Calu3 (cell line): ENCODE measurements at regions not wholly inside any gene's neighbourhood (a gene's known extent, or its start where the extent isn't known, plus 50 kb on each side); places are given as distances from the start of the nearest gene placed in this dataset.

Source experiments
- BruUV-seq: library from RNA; stranded (reverse); fragments of 400-500 nt; replicated peaks from 2 replicates; lab custom pipeline; 2021; lab: Mats Ljungman, UMichigan
- CTCF ChIA-PET: fragments of 300-600 bp; sonication (Branson Sonifier 250); formaldehyde crosslinking; loops from one replicate; lab custom pipeline; 2022; ENCODE audit warnings: antibody characterized with exemption; lab: Charles Lee
- DNase-seq: peaks from one replicate; pipeline ENCODE4 v3.0.0; 2022
- H3K27ac Mint-ChIP-seq: one replicate; pipeline ENCODE4 v1.8.0; 2022; ENCODE audit warnings: mixed read lengths; ENCODE audit not compliant: unreplicated experiment
- H3K27me3 Mint-ChIP-seq: one replicate; pipeline ENCODE4 v1.8.0; 2022; ENCODE audit warnings: mixed read lengths; ENCODE audit not compliant: unreplicated experiment
- H3K36me3 Mint-ChIP-seq: one replicate; pipeline ENCODE4 v1.8.0; 2022; ENCODE audit warnings: mild to moderate bottlenecking, moderate library complexity, mixed read lengths; ENCODE audit not compliant: insufficient read depth, unreplicated experiment
- H3K4me1 Mint-ChIP-seq: one replicate; pipeline ENCODE4 v1.8.0; 2022; ENCODE audit warnings: mild to moderate bottlenecking, low read depth, mixed read lengths; ENCODE audit not compliant: unreplicated experiment
- H3K4me3 Mint-ChIP-seq: one replicate; pipeline ENCODE4 v1.8.0; 2022; ENCODE audit warnings: mild to moderate bottlenecking, low read depth, moderate library complexity, mixed read lengths; ENCODE audit not compliant: unreplicated experiment
- H3K9me3 Mint-ChIP-seq: one replicate; pipeline ENCODE4 v1.8.0; 2022; ENCODE audit warnings: low read depth, mixed read lengths; ENCODE audit not compliant: unreplicated experiment
- intact Hi-C: fragments of 100-400 bp; cut with micrococcal nuclease; formaldehyde crosslinking; loops from one replicate; pipeline ENCODE4 v1.10.0; 2022; ENCODE audit not compliant: unreplicated experiment
- TF ChIP-seq, protein P1 (sequence below): fragments of 200-600 bp; IDR thresholded peaks from one replicate; pipeline ENCODE4 v1.8.0; 2022; ENCODE audit warnings: antibody characterized with exemption; ENCODE audit not compliant: unreplicated experiment

DNA sequence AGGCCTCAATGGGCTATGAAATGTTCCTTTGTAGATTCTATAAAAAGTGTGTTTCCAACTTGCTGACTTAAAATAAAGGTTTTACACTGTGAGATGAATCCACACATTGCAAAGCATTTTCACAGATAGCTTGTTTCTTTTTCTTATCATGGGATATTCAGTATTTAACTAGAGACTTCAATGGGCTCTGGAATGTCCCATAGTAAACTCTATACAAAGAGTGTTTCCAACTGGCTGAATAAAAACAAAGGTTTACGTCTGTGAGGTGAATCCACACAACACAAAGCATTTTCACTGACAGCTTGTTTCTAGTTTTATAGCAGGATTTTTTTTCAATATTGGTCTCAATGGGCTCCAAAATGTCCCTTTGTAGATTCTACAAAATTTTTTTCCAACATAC lies 550.1 kb downstream of the KCNJ18 start:
- DNase-seq, result no peak
- H3K4me1 Mint-ChIP-seq, result no peaks in the 10 kb centered on the region
- H3K4me3 Mint-ChIP-seq, result no peak overlapping the region
- TF ChIP-seq, protein P1, sequence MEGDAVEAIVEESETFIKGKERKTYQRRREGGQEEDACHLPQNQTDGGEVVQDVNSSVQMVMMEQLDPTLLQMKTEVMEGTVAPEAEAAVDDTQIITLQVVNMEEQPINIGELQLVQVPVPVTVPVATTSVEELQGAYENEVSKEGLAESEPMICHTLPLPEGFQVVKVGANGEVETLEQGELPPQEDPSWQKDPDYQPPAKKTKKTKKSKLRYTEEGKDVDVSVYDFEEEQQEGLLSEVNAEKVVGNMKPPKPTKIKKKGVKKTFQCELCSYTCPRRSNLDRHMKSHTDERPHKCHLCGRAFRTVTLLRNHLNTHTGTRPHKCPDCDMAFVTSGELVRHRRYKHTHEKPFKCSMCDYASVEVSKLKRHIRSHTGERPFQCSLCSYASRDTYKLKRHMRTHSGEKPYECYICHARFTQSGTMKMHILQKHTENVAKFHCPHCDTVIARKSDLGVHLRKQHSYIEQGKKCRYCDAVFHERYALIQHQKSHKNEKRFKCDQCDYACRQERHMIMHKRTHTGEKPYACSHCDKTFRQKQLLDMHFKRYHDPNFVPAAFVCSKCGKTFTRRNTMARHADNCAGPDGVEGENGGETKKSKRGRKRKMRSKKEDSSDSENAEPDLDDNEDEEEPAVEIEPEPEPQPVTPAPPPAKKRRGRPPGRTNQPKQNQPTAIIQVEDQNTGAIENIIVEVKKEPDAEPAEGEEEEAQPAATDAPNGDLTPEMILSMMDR, result no peak
- H3K27ac Mint-ChIP-seq, result no peak overlapping the region
- CTCF ChIA-PET, result no interaction called here
- no peaks in the 10 kb centered on the region for H3K27me3 Mint-ChIP-seq
- intact Hi-C loops, result no loop called here
- H3K9me3 Mint-ChIP-seq, result no peaks in the 10 kb centered on the region
- no peaks in the 10 kb centered on the region for H3K36me3 Mint-ChIP-seq
- BruUV-seq, result no TSS peak

DNA sequence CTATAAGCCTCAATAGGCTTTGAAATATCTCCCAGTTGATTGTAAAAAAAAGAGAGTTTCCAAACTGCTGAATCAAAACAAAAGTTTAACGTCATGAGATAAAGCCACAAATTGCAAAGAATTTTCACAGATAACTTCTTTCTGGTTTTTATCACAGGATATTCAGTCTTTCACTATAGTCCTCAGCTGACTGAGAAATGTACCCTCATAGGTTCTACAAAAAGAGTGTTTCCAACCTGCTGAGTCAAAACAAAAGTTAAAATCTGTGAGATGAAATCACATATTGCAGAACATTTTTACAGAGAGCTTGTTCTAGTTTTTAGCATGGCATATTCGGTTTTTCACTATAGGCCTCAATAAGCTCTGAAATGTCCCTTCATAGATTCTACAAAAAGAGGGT lies 559.2 kb downstream of the KCNJ18 start:
- Mint-ChIP-seq H3K4me3 (no peak overlapping the region), H3K9me3 (peaks cover 3% of the 10 kb centered on the region), H3K27ac (no peak overlapping the region), H3K36me3 (no peaks in the 10 kb centered on the region), H3K27me3 (no peaks in the 10 kb centered on the region), H3K4me1 (no peaks in the 10 kb centered on the region)
- intact Hi-C loops, result no loop called here
- TF ChIP-seq, protein P1, result no peak
- BruUV-seq, result no TSS peak
- CTCF ChIA-PET, result no interaction called here
- DNase-seq, result no peak

DNA sequence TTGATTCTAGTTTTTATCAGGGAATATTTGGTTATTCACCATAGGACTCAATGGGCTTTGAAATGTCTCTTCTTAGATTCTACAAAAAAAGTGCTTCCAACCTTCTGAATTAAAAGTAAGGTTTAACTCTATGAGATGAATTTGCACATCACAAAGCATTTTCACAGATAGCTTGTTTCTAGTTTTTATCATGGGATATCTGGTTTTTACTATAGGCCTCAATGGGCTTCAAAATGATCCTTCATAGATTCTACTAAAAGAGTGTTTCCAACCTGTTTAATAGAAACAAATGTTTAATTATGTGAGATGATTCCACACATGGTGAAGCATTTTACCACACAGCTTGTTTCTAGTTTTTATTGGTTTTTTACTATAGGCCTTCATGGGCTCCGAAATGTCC lies 560.7 kb downstream of the KCNJ18 start:
- DNase-seq, result no peak
- TF ChIP-seq, protein P1, result no peak
- H3K4me3 Mint-ChIP-seq, result no peak overlapping the region
- intact Hi-C loops, result no loop called here
- no peak overlapping the region for H3K27ac Mint-ChIP-seq
- no peaks in the 10 kb centered on the region for H3K36me3 Mint-ChIP-seq
- no TSS peak for BruUV-seq
- CTCF ChIA-PET, result no interaction called here
- H3K4me1 Mint-ChIP-seq, result no peaks in the 10 kb centered on the region
- H3K27me3 Mint-ChIP-seq, result no peaks in the 10 kb centered on the region
- H3K9me3 Mint-ChIP-seq, result peaks cover 3% of the 10 kb centered on the region

GRCh38 chr17:22265807-22266206 lies 573.5 kb downstream of the KCNJ18 start:
- DNase-seq, result no peak
- peaks cover 3% of the 10 kb centered on the region for H3K9me3 Mint-ChIP-seq
- TF ChIP-seq, protein P1, result no peak
- BruUV-seq, result no TSS peak
- intact Hi-C loops, result no loop called here
- CTCF ChIA-PET, result no interaction called here
- no peaks in the 10 kb centered on the region for H3K36me3 Mint-ChIP-seq
- H3K4me3 Mint-ChIP-seq, result no peak overlapping the region
- no peak overlapping the region for H3K27ac Mint-ChIP-seq
- no peaks in the 10 kb centered on the region for H3K4me1 Mint-ChIP-seq
- no peaks in the 10 kb centered on the region for H3K27me3 Mint-ChIP-seq
